Keratinocyte (primary cell): ENCODE measurements at regions not wholly inside any gene's neighbourhood (a gene's known extent, or its start where the extent isn't known, plus 50 kb on each side); places are given as distances from the start of the nearest gene placed in this dataset.

Experiments
- DNase-seq: peaks from one replicate; pipeline ENCODE4 v3.0.0-alpha.2; 2011; ENCODE audit warnings: low read depth, missing footprints, low spot score
- FAIRE-seq: peaks from 2 replicates; lab custom pipeline; 2011; peaks lifted over from hg19 to GRCh38; lab: Jason Lieb, UNC
- H2AFZ ChIP-seq: 2 replicates; pipeline ENCODE4 v1.6.0; 2012; ENCODE audit warnings: low read length, control low read depth, inconsistent platforms; ENCODE audit not compliant: control insufficient read depth
- H3K27ac ChIP-seq: 2 replicates; pipeline ENCODE4 v1.5.1; 2011; ENCODE audit warnings: low read length; ENCODE audit not compliant: control insufficient read depth, insufficient read depth
- H3K27me3 ChIP-seq: 3 replicates; pipeline ENCODE4 v1.6.0; 2011; ENCODE audit warnings: low read length; ENCODE audit not compliant: control insufficient read depth, insufficient read depth; ENCODE audit errors: extremely low read depth
- H3K36me3 ChIP-seq, 2 experiments: 2 replicates in 1 of 2; 3 replicates in 1 of 2; pipeline ENCODE4 v1.5.1; 2011; ENCODE audit warnings: low read length in 2 of 2, mild to moderate bottlenecking in 1 of 2; ENCODE audit not compliant: control insufficient read depth in 2 of 2, insufficient read depth in 2 of 2; ENCODE audit errors: extremely low read depth in 1 of 2
- H3K4me1 ChIP-seq: 3 replicates; pipeline ENCODE4 v1.5.1; 2011; ENCODE audit warnings: low read length; ENCODE audit not compliant: control insufficient read depth, insufficient read depth; ENCODE audit errors: extremely low read depth
- H3K4me2 ChIP-seq: 3 replicates; pipeline ENCODE4 v1.6.0; 2011; ENCODE audit warnings: low read depth, low read length; ENCODE audit not compliant: control insufficient read depth, insufficient read depth; ENCODE audit errors: extremely low read depth
- H3K4me3 ChIP-seq, 3 experiments: fragments of 200-600 bp in 1 of 3; sonication (generic) in 1 of 3; 2 replicates in 2 of 3; 3 replicates in 1 of 3; pipeline ENCODE4 v1.5.1; 2011 to 2016; ENCODE audit warnings: low read length in 3 of 3, mild to moderate bottlenecking in 3 of 3, control low read depth in 2 of 3, inconsistent platforms in 1 of 3, low read depth in 1 of 3, mixed read lengths in 1 of 3, mixed run types in 1 of 3, moderate library complexity in 1 of 3; ENCODE audit not compliant: control insufficient read depth in 2 of 3, insufficient read depth in 2 of 3; ENCODE audit errors: extremely low read depth in 1 of 3
- H3K79me2 ChIP-seq: 2 replicates; pipeline ENCODE4 v1.6.0; 2012; ENCODE audit warnings: low read length; ENCODE audit not compliant: control insufficient read depth, insufficient read depth
- H3K9ac ChIP-seq: 3 replicates; pipeline ENCODE4 v1.6.0; 2011; ENCODE audit warnings: low read length; ENCODE audit not compliant: control insufficient read depth, insufficient read depth; ENCODE audit errors: extremely low read depth
- H3K9me1 ChIP-seq: 3 replicates; pipeline ENCODE4 v1.6.0; 2011; ENCODE audit warnings: low read length; ENCODE audit not compliant: control insufficient read depth, insufficient read depth; ENCODE audit errors: extremely low read depth
- H3K9me3 ChIP-seq: 2 replicates; pipeline ENCODE4 v1.5.1; 2012; ENCODE audit warnings: low read depth, low read length; ENCODE audit not compliant: control insufficient read depth
- H4K20me1 ChIP-seq: 3 replicates; pipeline ENCODE4 v1.6.0; 2011; ENCODE audit warnings: low read length; ENCODE audit not compliant: control insufficient read depth, insufficient read depth; ENCODE audit errors: extremely low read depth
- EZH2 ChIP-seq: IDR thresholded peaks from one replicate; pipeline ENCODE4 v1.6.1; 2012; ENCODE audit warnings: inconsistent platforms, mild to moderate bottlenecking, low read length, moderate library complexity
- dilution Hi-C: fragments of 300-500 bp; cut with MboI; formaldehyde crosslinking; loops from one replicate; pipeline ENCODE4 v1.7.0; 2020; ENCODE audit warnings: low sequenced_read_pairs; ENCODE audit not compliant: extremely low pct_ligation_motif_present
- TF ChIP-seq, protein P1 (sequence below), 3 experiments: IDR thresholded peaks in 1 of 3; conservative IDR thresholded peaks in 1 of 3; optimal IDR thresholded peaks in 1 of 3; 2 replicates in 2 of 3; 3 replicates in 1 of 3; pipeline versions ENCODE3 to v1.5.1; 2011; ENCODE audit warnings: low read length in 3 of 3, mild to moderate bottlenecking in 3 of 3, moderate library complexity in 2 of 3, control low read depth in 1 of 3, inconsistent platforms in 1 of 3; ENCODE audit not compliant: insufficient read depth in 2 of 3; ENCODE audit errors: extremely low read depth in 1 of 3

DNA sequence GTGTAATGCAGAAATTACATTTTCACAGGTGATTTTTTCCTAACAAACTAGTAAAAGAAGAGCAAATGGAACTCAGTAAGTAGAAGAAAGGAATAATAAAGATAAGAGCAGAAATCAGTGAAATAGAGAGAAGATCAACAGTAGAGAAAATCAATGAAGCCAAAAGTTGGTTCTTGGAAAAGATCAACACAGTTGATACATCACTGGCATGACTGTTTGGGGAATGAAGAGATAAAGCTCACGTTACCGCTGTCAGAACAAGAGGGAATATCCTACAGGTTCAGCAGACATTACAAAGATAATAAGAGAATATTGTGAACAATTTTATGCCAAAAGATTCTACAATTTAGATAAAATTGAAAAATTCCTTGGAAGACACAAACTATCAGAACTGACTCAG is 146.4 kb downstream of the ACTR3B start:
- dilution Hi-C loops: no loop called here
- no peaks in the 10 kb centered on the region for H3K4me1 ChIP-seq
- H3K4me2 ChIP-seq: no peak overlapping the region
- H4K20me1 ChIP-seq: no peaks in the 10 kb centered on the region
- no peak overlapping the region for H3K4me3 ChIP-seq
- no peaks in the 10 kb centered on the region for H3K27me3 ChIP-seq
- no peaks in the 10 kb centered on the region for H3K79me2 ChIP-seq
- DNase-seq (no peak), FAIRE-seq (no peak)
- H3K27ac ChIP-seq: no peak overlapping the region
- no peak for TF ChIP-seq EZH2
- TF ChIP-seq, protein P1, sequence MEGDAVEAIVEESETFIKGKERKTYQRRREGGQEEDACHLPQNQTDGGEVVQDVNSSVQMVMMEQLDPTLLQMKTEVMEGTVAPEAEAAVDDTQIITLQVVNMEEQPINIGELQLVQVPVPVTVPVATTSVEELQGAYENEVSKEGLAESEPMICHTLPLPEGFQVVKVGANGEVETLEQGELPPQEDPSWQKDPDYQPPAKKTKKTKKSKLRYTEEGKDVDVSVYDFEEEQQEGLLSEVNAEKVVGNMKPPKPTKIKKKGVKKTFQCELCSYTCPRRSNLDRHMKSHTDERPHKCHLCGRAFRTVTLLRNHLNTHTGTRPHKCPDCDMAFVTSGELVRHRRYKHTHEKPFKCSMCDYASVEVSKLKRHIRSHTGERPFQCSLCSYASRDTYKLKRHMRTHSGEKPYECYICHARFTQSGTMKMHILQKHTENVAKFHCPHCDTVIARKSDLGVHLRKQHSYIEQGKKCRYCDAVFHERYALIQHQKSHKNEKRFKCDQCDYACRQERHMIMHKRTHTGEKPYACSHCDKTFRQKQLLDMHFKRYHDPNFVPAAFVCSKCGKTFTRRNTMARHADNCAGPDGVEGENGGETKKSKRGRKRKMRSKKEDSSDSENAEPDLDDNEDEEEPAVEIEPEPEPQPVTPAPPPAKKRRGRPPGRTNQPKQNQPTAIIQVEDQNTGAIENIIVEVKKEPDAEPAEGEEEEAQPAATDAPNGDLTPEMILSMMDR (optimal IDR thresholded peaks at IDR 0.05 in 1 of 3, IDR thresholded peaks at IDR 0.05 in 1 of 3, conservative IDR thresholded peaks at IDR 0.05 in 1 of 3; ENCODE audit: extremely low read depth in 1 of 3, insufficient read depth in 2 of 3, low read length in 3 of 3): no peak
- no peak overlapping the region for H2AFZ ChIP-seq
- no peaks in the 10 kb centered on the region for H3K9me1 ChIP-seq
- H3K9ac ChIP-seq: no peak overlapping the region
- no peaks in the 10 kb centered on the region for H3K36me3 ChIP-seq
- peaks cover 2% of the 10 kb centered on the region for H3K9me3 ChIP-seq

DNA sequence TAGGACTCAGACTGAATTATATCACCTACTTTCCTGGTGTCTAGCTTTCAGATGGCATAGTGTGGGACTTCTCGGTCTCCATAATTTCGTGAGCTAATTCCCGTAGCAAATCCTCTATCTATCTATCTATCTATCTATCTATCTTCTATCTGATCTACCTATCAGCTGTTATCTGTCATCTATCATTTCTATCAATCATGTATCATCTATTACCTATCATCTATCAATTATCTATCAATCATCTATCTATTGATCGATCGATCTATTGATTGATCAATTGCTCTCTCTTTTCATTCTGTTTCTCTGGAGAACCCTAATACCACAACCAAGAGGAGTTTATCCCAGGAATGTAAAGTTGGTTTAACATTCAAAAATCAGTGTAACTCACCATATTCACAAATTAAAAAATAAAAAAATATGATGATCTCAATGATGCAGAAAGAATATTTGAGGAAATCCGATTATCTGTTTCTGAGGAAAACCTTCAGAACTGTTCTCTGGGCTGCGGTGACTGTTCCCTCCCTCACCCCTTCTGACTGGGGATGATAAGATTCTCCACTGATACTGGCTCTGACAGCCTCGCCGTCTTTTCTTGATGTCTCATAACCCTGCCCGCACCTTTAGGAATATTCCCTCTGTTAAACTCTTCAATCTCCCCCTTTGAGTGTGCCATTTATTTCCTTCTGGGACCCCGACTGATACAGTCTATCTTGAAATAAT is 147.7 kb downstream of the ACTR3B start:
- Histone ChIP-seq H3K79me2 (no peaks in the 10 kb centered on the region), H4K20me1 (no peaks in the 10 kb centered on the region), H3K9me1 (no peaks in the 10 kb centered on the region), H3K9ac (no peak overlapping the region), H3K36me3 (no peaks in the 10 kb centered on the region), H3K4me3 (no peak overlapping the region), H3K4me1 (no peaks in the 10 kb centered on the region), H3K4me2 (no peak overlapping the region), H2AFZ (no peak overlapping the region), H3K9me3 (peaks cover 2% of the 10 kb centered on the region), H3K27ac (no peak overlapping the region), H3K27me3 (no peaks in the 10 kb centered on the region)
- DNase-seq (no peak), FAIRE-seq (no peak)
- dilution Hi-C loops: no loop called here
- TF ChIP-seq, protein P1 (optimal IDR thresholded peaks at IDR 0.05 in 1 of 3, IDR thresholded peaks at IDR 0.05 in 1 of 3, conservative IDR thresholded peaks at IDR 0.05 in 1 of 3; ENCODE audit: extremely low read depth in 1 of 3, insufficient read depth in 2 of 3, low read length in 3 of 3): no peak
- no peak for TF ChIP-seq EZH2
